Glomerular visceral epithelial cell (primary cell): ENCODE measurements at regions not wholly inside any gene's neighbourhood (a gene's known extent, or its start where the extent isn't known, plus 50 kb on each side); places are given as distances from the start of the nearest gene placed in this dataset.

Experiments
- DNase-seq: peaks from one replicate; pipeline ENCODE4 v3.0.0-alpha.2; 2016; ENCODE audit errors: extremely low spot score

GRCh38 chr1:198032668-198033067, 115.5 kb downstream of the LHX9 start:
- DNase-seq, result no peak

GRCh38 chr1:198040880-198041279, 115.9 kb upstream of the NEK7 start:
- DNase-seq, result no peak

- DNase-seq, result no peak
Observed at GRCh38 chr1:198042168-198042567, 114.6 kb upstream of the NEK7 start.

- no peak for DNase-seq
Observed at GRCh38 chr1:198047913-198048312, 108.9 kb upstream of the NEK7 start.

GRCh38 chr1:198054510-198054909, 102.3 kb upstream of the NEK7 start:
- no peak for DNase-seq

- DNase-seq, result no peak
Observed at GRCh38 chr1:198056255-198056654, 100.5 kb upstream of the NEK7 start.

- DNase-seq, result no peak
Observed at GRCh38 chr1:198064181-198064580, 92.6 kb upstream of the NEK7 start.

GRCh38 chr1:198068285-198068684, 88.5 kb upstream of the NEK7 start:
- DNase-seq, result no peak

- DNase-seq, result no peak
Observed at GRCh38 chr1:198072177-198072576, 84.6 kb upstream of the NEK7 start.

- no peak for DNase-seq
Observed at GRCh38 chr1:198075296-198075695, 81.5 kb upstream of the NEK7 start.

GRCh38 chr1:198079432-198079951, 77.3 kb upstream of the NEK7 start:
- DNase-seq, result no peak

GRCh38 chr1:198082576-198082975, 74.2 kb upstream of the NEK7 start:
- no peak for DNase-seq

GRCh38 chr1:198083549-198083948, 73.2 kb upstream of the NEK7 start:
- DNase-seq, result no peak

- DNase-seq, result no peak
Observed at GRCh38 chr1:198084241-198084908, 72.4 kb upstream of the NEK7 start.

- DNase-seq, result no peak
Observed at GRCh38 chr1:198086051-198086745, 70.6 kb upstream of the NEK7 start.

GRCh38 chr1:198087831-198088230, 69.0 kb upstream of the NEK7 start:
- no peak for DNase-seq

GRCh38 chr1:198088360-198089071, 68.3 kb upstream of the NEK7 start:
- DNase-seq, result peak; percentile 44

- no peak for DNase-seq
Observed at GRCh38 chr1:198096390-198096789, 60.4 kb upstream of the NEK7 start.

- DNase-seq, result no peak
Observed at GRCh38 chr1:198099755-198100154, 57.0 kb upstream of the NEK7 start.

GRCh38 chr1:198101716-198102453, 54.9 kb upstream of the NEK7 start:
- no peak for DNase-seq

GRCh38 chr1:198102454-198102827, 54.4 kb upstream of the NEK7 start:
- DNase-seq, result no peak

- no peak for DNase-seq
Observed at GRCh38 chr1:198105185-198105584, 51.6 kb upstream of the NEK7 start.
